Breast epithelium (tissue), 4 donors: ENCODE measurements at regions not wholly inside any gene's neighbourhood (a gene's known extent, or its start where the extent isn't known, plus 50 kb on each side); places are given as distances from the start of the nearest gene placed in this dataset.

Experiments used
- DNase-seq, 2 donors: peaks; one replicate each; pipeline ENCODE4 v3.0.0-alpha.2; 2019; ENCODE audit warnings: low spot score in 2 of 2
- H3K27ac ChIP-seq, 2 donors: fragments of 200-600 bp; sonication (generic) in 1 of 2; one replicate each; pipeline ENCODE4 v1.5.1; 2016 to 2019; ENCODE audit warnings: mild to moderate bottlenecking in 1 of 2
- H3K27me3 ChIP-seq, 2 donors: fragments of 200-600 bp; sonication (generic) in 1 of 2; one replicate each; pipeline versions ENCODE4 v1.5.1 to v1.6.0; 2017 to 2019; ENCODE audit warnings: control low read depth in 1 of 2, mild to moderate bottlenecking in 1 of 2
- H3K36me3 ChIP-seq: fragments of 200-600 bp; one replicate; pipeline ENCODE4 v1.5.1; 2019
- H3K4me1 ChIP-seq, 2 donors: fragments of 200-600 bp; sonication (generic); one replicate each; pipeline ENCODE4 v1.5.1; 2016 to 2019; ENCODE audit warnings: control low read depth in 1 of 2
- H3K4me3 ChIP-seq, 3 donors: fragments of 200-600 bp; sonication (generic); 1 replicate in 2 of 3; 2 replicates in 1 of 3; pipeline ENCODE4 v1.5.1; 2016 to 2019; ENCODE audit warnings: mild to moderate bottlenecking in 3 of 3, moderate library complexity in 2 of 3
- H3K9me3 ChIP-seq, 2 donors: fragments of 200-600 bp; sonication (generic) in 1 of 2; one replicate each; pipeline ENCODE4 v1.5.1; 2016 to 2019; ENCODE audit warnings: control low read depth in 1 of 2
- POLR2A ChIP-seq: fragments of 450-650 bp; IDR thresholded peaks from one replicate; pipeline ENCODE4 v1.6.1; 2016; ENCODE audit warnings: antibody characterized with exemption, mild to moderate bottlenecking, moderate library complexity
- POLR2AphosphoS5 ChIP-seq, 3 donors: sonication (generic); formaldehyde crosslinking; IDR thresholded peaks; one replicate each; pipeline ENCODE4 v1.6.1; 2017; ENCODE audit warnings: antibody characterized with exemption in 3 of 3
- intact Hi-C: fragments of 100-400 bp; cut with DNase I; formaldehyde crosslinking; loops from one replicate; pipeline ENCODE4 v1.15.1; 2023; ENCODE audit warnings: low total_unique reads
- TF ChIP-seq, protein P1 (sequence below), 3 donors: fragments of 450-650 bp; IDR thresholded peaks; one replicate each; pipeline ENCODE4 v1.5.1; 2016 to 2017; ENCODE audit warnings: antibody characterized with exemption in 3 of 3, mild to moderate bottlenecking in 3 of 3, moderate library complexity in 3 of 3

DNA sequence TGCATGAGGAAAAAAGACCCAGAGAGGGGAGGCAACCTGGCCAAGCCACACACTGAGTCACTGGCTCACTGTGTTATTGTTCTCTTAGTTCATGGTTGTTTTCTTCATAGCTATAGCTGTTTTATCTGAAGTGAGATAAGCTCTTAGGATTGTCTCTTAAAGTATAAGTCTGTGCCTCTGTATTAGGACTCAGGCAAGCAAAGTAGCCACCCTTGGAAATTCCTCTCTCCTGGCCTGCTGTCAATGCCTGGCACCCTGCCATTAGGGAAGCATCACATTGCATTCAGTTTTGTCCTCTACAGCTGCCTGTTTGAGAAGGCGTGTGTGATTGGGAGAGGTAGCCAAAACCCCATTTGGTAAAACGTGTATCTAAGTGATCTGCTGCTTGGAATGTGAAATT is 147.4 kb upstream of the GLRA1 start:
- Histone ChIP-seq H3K27ac (no peak overlapping the region), H3K4me3 (no peak overlapping the region), H3K36me3 (no peaks in the 10 kb centered on the region), H3K9me3 (no peaks in the 10 kb centered on the region), H3K4me1 (no peaks in the 10 kb centered on the region), H3K27me3 (no peaks in the 10 kb centered on the region)
- DNase-seq: no peak
- intact Hi-C loops: no loop called here
- no peak for TF ChIP-seq POLR2AphosphoS5 (IDR thresholded peaks at IDR 0.05)
- TF ChIP-seq POLR2A: no peak
- TF ChIP-seq, protein P1, sequence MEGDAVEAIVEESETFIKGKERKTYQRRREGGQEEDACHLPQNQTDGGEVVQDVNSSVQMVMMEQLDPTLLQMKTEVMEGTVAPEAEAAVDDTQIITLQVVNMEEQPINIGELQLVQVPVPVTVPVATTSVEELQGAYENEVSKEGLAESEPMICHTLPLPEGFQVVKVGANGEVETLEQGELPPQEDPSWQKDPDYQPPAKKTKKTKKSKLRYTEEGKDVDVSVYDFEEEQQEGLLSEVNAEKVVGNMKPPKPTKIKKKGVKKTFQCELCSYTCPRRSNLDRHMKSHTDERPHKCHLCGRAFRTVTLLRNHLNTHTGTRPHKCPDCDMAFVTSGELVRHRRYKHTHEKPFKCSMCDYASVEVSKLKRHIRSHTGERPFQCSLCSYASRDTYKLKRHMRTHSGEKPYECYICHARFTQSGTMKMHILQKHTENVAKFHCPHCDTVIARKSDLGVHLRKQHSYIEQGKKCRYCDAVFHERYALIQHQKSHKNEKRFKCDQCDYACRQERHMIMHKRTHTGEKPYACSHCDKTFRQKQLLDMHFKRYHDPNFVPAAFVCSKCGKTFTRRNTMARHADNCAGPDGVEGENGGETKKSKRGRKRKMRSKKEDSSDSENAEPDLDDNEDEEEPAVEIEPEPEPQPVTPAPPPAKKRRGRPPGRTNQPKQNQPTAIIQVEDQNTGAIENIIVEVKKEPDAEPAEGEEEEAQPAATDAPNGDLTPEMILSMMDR (IDR thresholded peaks at IDR 0.05): no peak

DNA sequence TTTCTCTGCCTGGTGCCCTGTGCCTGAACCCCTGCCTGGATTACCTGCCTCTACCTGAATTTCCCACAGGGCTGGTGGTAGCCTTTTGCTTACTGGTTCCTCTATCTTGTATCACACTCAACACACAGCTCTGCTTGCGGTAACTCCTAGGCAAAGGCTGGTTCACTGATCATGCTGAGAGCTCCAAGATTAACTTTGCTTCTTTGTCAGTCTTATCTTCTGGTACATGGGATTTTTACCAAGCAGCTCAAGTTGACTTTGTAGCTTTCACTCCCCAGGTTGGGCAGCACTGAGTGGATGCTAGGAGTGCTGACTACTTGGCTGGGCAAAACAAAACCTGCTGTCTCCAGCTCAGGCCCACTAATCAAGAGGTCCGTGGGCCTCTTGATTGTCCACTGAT is 145.9 kb upstream of the GLRA1 start:
- no peak for TF ChIP-seq POLR2A
- TF ChIP-seq, protein P1 (IDR thresholded peaks at IDR 0.05): no peak
- no peak for TF ChIP-seq POLR2AphosphoS5 (IDR thresholded peaks at IDR 0.05)
- Histone ChIP-seq H3K4me3 (no peak overlapping the region), H3K27me3 (no peaks in the 10 kb centered on the region), H3K4me1 (no peaks in the 10 kb centered on the region), H3K9me3 (no peaks in the 10 kb centered on the region), H3K27ac (no peak overlapping the region), H3K36me3 (no peaks in the 10 kb centered on the region)
- no peak for DNase-seq
- intact Hi-C loops: no loop called here

DNA sequence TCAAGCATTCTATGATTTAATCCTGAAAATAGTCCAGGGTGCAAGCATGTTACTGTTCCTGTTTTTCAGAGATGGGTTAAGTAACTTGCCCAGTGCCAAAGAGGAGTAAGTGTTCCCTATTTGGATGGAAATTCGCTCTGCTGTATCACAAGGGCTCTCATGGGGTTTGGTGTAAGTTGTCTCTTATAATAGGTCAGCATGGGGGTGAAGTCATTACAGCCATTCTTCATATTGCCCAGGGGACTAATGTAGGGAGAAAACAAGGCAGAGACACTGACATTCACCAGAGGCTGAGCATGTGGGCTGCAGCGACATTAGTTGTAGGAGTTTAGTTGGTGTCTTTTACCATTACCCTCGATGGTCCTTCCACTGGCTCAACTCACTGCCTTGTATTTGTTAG is 142.1 kb upstream of the GLRA1 start:
- no peaks in the 10 kb centered on the region for H3K27me3 ChIP-seq
- no peak overlapping the region for H3K27ac ChIP-seq
- no peaks in the 10 kb centered on the region for H3K4me1 ChIP-seq
- TF ChIP-seq POLR2A (no peak), POLR2AphosphoS5 (IDR thresholded peaks at IDR 0.05) (no peak)
- TF ChIP-seq, protein P1 (IDR thresholded peaks at IDR 0.05): no peak
- no peaks in the 10 kb centered on the region for H3K36me3 ChIP-seq
- no peaks in the 10 kb centered on the region for H3K9me3 ChIP-seq
- DNase-seq: no peak
- H3K4me3 ChIP-seq: no peak overlapping the region
- intact Hi-C loops: no loop called here

DNA sequence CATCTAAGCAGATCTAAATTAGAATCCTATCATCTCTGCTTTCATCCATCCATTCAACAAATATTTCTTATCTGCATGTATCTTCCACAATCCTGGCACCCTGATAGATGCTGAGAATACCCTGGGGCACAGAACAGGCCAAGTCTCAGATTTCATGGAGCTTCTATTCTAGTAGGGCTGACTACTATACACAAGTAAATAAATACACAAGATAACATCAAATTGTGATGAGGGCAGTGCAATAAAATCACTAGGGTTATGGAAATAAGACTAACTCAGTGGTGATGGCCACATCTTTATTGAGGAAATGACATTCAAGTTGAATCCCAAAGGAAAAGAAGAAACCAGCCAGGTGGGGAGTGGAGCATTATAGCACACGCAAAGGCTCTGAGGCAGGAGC is 138.4 kb upstream of the GLRA1 start:
- H3K4me3 ChIP-seq: no peak overlapping the region
- H3K36me3 ChIP-seq: no peaks in the 10 kb centered on the region
- no peaks in the 10 kb centered on the region for H3K4me1 ChIP-seq
- TF ChIP-seq POLR2AphosphoS5 (IDR thresholded peaks at IDR 0.05): no peak
- TF ChIP-seq POLR2A: no peak
- TF ChIP-seq, protein P1 (IDR thresholded peaks at IDR 0.05): no peak
- H3K27me3 ChIP-seq: no peaks in the 10 kb centered on the region
- no peak for DNase-seq
- H3K9me3 ChIP-seq: no peaks in the 10 kb centered on the region
- no peak overlapping the region for H3K27ac ChIP-seq
- intact Hi-C loops: no loop called here

DNA sequence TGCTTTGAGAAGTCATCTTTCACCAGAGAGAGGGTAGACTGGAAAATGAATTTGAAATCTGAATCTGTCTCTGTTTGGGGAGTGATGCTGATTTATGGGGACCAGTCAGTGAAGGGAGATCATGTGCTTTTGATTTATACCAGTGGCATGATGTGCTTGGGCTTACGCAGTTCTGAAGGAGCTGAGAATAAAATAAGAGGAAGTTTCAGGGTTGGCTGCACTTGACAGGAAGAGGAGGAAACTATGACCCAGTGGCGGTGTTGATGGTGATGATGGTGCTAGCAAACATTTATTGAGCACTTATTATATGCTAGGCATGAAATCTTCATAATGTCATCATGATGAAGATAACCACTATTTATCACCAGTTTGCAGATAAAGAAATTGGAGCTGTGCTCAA is 136.4 kb upstream of the GLRA1 start:
- Histone ChIP-seq H3K27ac (no peak overlapping the region), H3K4me1 (no peaks in the 10 kb centered on the region), H3K9me3 (no peaks in the 10 kb centered on the region), H3K36me3 (no peaks in the 10 kb centered on the region), H3K27me3 (no peaks in the 10 kb centered on the region), H3K4me3 (no peak overlapping the region)
- DNase-seq: no peak
- no peak for TF ChIP-seq POLR2AphosphoS5 (IDR thresholded peaks at IDR 0.05)
- TF ChIP-seq, protein P1 (IDR thresholded peaks at IDR 0.05): no peak
- no peak for TF ChIP-seq POLR2A
- intact Hi-C loops: no loop called here
